Mesendoderm (in vitro differentiated cells): ENCODE measurements at regions not wholly inside any gene's neighbourhood (a gene's known extent, or its start where the extent isn't known, plus 50 kb on each side); places are given as distances from the start of the nearest gene placed in this dataset.

Experiments
- DNase-seq: peaks from one replicate; pipeline ENCODE4 v3.0.0; 2013
- H2AK5ac ChIP-seq: 2 replicates; pipeline ENCODE4 v1.6.1; 2013; ENCODE audit warnings: low read length, inconsistent platforms
- H2BK120ac ChIP-seq: 2 replicates; pipeline ENCODE4 v1.6.1; 2013; ENCODE audit warnings: low read depth, mild to moderate bottlenecking, low read length, moderate library complexity, mixed read lengths
- H2BK15ac ChIP-seq: replicated peaks from 2 replicates; pipeline ENCODE4 v1.6.1; 2013; ENCODE audit warnings: low read depth, mild to moderate bottlenecking, moderate library complexity
- H2BK5ac ChIP-seq: 2 replicates; pipeline ENCODE4 v1.6.1; 2013; ENCODE audit warnings: low read length, inconsistent platforms
- H3K18ac ChIP-seq: 2 replicates; pipeline ENCODE4 v1.6.1; 2013; ENCODE audit warnings: mild to moderate bottlenecking, low read length, mixed read lengths
- H3K23ac ChIP-seq: one replicate; pipeline ENCODE4 v1.6.1; 2013; ENCODE audit warnings: low read length
- H3K27ac ChIP-seq: 2 replicates; pipeline ENCODE4 v1.5.1; 2013; ENCODE audit warnings: low read depth, mild to moderate bottlenecking, inconsistent platforms, low read length, moderate library complexity
- H3K27me3 ChIP-seq: 2 replicates; pipeline ENCODE4 v1.6.1; 2013; ENCODE audit warnings: low read length, control low read depth, mild to moderate bottlenecking, inconsistent platforms; ENCODE audit not compliant: insufficient read depth, poor library complexity
- H3K36me3 ChIP-seq: 2 replicates; pipeline ENCODE4 v1.6.1; 2013; ENCODE audit warnings: low read length, inconsistent platforms; ENCODE audit not compliant: control insufficient read depth, insufficient read depth
- H3K4ac ChIP-seq: one replicate; pipeline ENCODE4 v1.6.1; 2013; ENCODE audit warnings: low read depth, mild to moderate bottlenecking, low read length, moderate library complexity
- H3K4me1 ChIP-seq: 2 replicates; pipeline ENCODE4 v1.6.1; 2013; ENCODE audit warnings: low read depth, low read length, inconsistent platforms; ENCODE audit not compliant: control insufficient read depth
- H3K4me2 ChIP-seq: 2 replicates; pipeline ENCODE4 v1.6.1; 2013; ENCODE audit warnings: low read length
- H3K4me3 ChIP-seq: 2 replicates; pipeline ENCODE4 v1.5.1; 2013; ENCODE audit warnings: mild to moderate bottlenecking, low read length
- H3K56ac ChIP-seq: one replicate; pipeline ENCODE4 v1.6.1; 2013; ENCODE audit warnings: low read length
- H3K79me1 ChIP-seq: 2 replicates; pipeline ENCODE4 v1.6.1; 2013; ENCODE audit warnings: low read length, inconsistent platforms
- H3K79me2 ChIP-seq: 2 replicates; pipeline ENCODE4 v1.6.1; 2013; ENCODE audit warnings: mild to moderate bottlenecking, low read length; ENCODE audit not compliant: control insufficient read depth, insufficient read depth
- H3K9ac ChIP-seq: 2 replicates; pipeline ENCODE4 v1.6.1; 2013; ENCODE audit warnings: low read length, inconsistent platforms
- H4K5ac ChIP-seq: one replicate; pipeline ENCODE4 v1.6.1; 2013; ENCODE audit warnings: low read length
- H4K8ac ChIP-seq: one replicate; pipeline ENCODE4 v1.6.1; 2013; ENCODE audit warnings: low read depth, mild to moderate bottlenecking, control low read depth, low read length, moderate library complexity
- WGBS: extraction: QIAGEN DNeasy Blood & Tissue Kit; methylation state at CpG from one replicate; pipeline ENCODE4 v1.1.7; 2013; ENCODE audit warnings: low lambda C conversion rate, missing lambda C conversion rate; ENCODE audit not compliant: insufficient coverage; ENCODE audit errors: extremely low coverage; 5-methylcytosine and 5-hydroxymethylcytosine counted together

DNA sequence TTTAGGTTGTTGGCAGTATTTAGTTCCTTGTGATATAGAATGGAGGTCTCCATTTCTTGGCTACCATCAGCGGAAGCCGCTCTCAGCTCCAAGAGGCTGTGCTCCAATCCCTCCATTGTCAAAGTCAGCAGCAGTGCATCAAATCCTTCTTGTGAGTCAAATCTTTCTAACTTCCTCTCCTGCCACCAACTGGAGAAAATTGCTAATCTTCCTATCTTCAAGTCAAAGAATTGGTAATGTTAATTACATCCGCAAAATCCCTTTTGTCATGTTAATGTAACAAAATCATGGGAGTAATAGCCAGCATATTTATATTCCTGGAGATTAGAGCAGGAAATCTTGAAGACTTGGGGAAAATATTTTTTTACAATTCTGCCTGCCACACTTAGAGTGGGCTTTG lies 436.4 kb upstream of the DYNLRB2 start:
- no CpG with 5 or more reads among the region's 3 CpGs for WGBS
- H3K27ac ChIP-seq: no peak overlapping the region
- H4K5ac ChIP-seq: no peak overlapping the region
- no peaks in the 10 kb centered on the region for H3K79me2 ChIP-seq
- no peak overlapping the region for H2AK5ac ChIP-seq
- no peaks in the 10 kb centered on the region for H3K79me1 ChIP-seq
- H2BK5ac ChIP-seq: no peak overlapping the region
- DNase-seq: peak; percentile 24
- no peak overlapping the region for H3K4me3 ChIP-seq
- H3K4ac ChIP-seq: no peak overlapping the region
- no peak overlapping the region for H2BK15ac ChIP-seq
- H3K9ac ChIP-seq: no peak overlapping the region
- no peak overlapping the region for H3K56ac ChIP-seq
- no peaks in the 10 kb centered on the region for H3K4me1 ChIP-seq
- H4K8ac ChIP-seq: no peak overlapping the region
- no peak overlapping the region for H3K4me2 ChIP-seq
- H3K18ac ChIP-seq: no peak overlapping the region
- no peaks in the 10 kb centered on the region for H3K36me3 ChIP-seq
- H3K27me3 ChIP-seq: no peaks in the 10 kb centered on the region
- H2BK120ac ChIP-seq: no peak overlapping the region
- H3K23ac ChIP-seq: no peak overlapping the region

DNA sequence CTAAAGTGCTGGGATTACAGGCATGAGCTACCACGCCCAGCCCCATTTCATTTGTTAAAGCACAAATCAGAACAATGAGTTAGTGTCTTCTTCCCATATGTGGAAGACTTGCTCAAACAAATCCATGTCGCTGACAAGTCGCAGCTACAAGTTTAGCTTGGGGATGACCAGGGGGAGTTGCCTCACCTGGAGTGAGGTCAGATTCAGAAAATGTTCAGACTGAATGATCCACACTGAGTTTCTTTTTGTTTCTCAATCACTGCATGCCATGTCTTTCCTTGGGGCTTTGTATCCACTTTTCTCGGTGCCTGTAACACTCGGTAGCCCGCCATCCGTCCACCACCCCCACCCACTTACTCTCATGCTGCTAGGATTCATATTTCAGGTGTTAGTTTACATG lies 437.3 kb upstream of the DYNLRB2 start:
- Histone ChIP-seq H3K27me3 (no peaks in the 10 kb centered on the region), H2BK120ac (no peak overlapping the region), H4K5ac (no peak overlapping the region), H3K18ac (no peak overlapping the region), H3K56ac (peak overlapping the region; percentile 20), H2BK5ac (no peak overlapping the region), H2AK5ac (no peak overlapping the region), H3K4ac (no peak overlapping the region), H3K4me2 (no peak overlapping the region), H3K79me2 (no peaks in the 10 kb centered on the region), H3K4me1 (no peaks in the 10 kb centered on the region), H3K27ac (no peak overlapping the region), H4K8ac (no peak overlapping the region), H3K4me3 (no peak overlapping the region), H3K9ac (no peak overlapping the region), H3K79me1 (no peaks in the 10 kb centered on the region), H3K23ac (no peak overlapping the region), H2BK15ac (no peak overlapping the region), H3K36me3 (no peaks in the 10 kb centered on the region)
- DNase-seq: no peak
- WGBS: no CpG with 5 or more reads among the region's 7 CpGs

DNA sequence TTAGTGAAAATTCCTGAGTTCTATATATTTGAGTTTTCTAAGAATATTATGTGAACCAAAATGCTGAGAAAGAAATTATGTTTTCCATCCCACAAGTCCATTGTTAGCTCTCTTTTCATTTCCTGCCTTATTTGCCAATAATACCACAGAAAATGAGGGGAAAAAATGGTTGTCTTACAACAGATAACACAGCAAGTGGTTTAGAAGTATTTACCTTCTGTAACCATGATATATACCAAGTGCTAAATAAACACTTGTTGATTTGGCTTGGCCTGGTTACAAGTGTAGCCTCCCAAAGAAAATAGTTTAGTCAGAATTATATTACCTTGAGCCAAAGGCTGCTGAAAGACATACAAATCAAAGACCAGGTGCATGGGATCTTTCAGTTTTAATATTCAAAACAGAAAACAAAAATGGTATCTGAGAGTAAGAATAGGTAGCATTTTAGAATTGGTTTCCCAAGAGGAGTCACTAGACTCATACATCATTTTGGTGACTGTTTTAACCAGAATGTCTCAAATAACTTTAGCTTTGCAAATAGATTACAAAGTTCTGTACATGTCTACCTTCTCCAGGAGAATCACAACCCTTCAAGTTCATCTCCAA lies 439.8 kb upstream of the DYNLRB2 start:
- no peak overlapping the region for H3K4me3 ChIP-seq
- no peak overlapping the region for H3K27ac ChIP-seq
- H2AK5ac ChIP-seq: no peak overlapping the region
- no peak overlapping the region for H3K4ac ChIP-seq
- no peak overlapping the region for H3K23ac ChIP-seq
- no peak overlapping the region for H3K56ac ChIP-seq
- no peak overlapping the region for H4K5ac ChIP-seq
- no peak overlapping the region for H2BK5ac ChIP-seq
- no peaks in the 10 kb centered on the region for H3K27me3 ChIP-seq
- H4K8ac ChIP-seq: no peak overlapping the region
- no peak overlapping the region for H3K9ac ChIP-seq
- H3K79me1 ChIP-seq: no peaks in the 10 kb centered on the region
- no peaks in the 10 kb centered on the region for H3K4me1 ChIP-seq
- H3K36me3 ChIP-seq: no peaks in the 10 kb centered on the region
- H3K79me2 ChIP-seq: no peaks in the 10 kb centered on the region
- no peak overlapping the region for H2BK120ac ChIP-seq
- no peak for DNase-seq
- no peak overlapping the region for H3K18ac ChIP-seq
- H2BK15ac ChIP-seq: no peak overlapping the region
- no peak overlapping the region for H3K4me2 ChIP-seq

DNA sequence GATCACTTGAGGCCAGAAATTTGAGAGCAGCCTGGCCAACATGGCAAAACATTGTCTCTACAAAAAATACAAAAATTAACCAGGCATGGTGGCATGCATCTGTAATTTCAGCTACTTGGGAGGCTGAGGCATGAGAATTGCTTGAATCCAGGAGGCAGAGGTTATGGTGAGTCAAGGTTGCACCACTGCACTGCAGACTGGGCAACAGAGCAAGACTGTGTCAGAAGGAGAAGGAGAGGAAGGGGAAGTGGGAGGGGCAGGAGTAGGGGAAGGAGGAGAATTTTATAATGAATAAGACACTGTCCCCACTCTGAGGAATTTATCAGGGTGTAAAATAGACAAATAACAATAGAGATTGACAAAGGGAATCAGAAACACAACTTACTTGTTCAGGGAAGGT lies 440.6 kb upstream of the DYNLRB2 start:
- no peak overlapping the region for H3K27ac ChIP-seq
- no peaks in the 10 kb centered on the region for H3K79me2 ChIP-seq
- H2BK15ac ChIP-seq: no peak overlapping the region
- no peak overlapping the region for H3K23ac ChIP-seq
- H3K4me3 ChIP-seq: no peak overlapping the region
- H2BK120ac ChIP-seq: no peak overlapping the region
- no peak overlapping the region for H2AK5ac ChIP-seq
- no peaks in the 10 kb centered on the region for H3K4me1 ChIP-seq
- H3K36me3 ChIP-seq: no peaks in the 10 kb centered on the region
- no peak overlapping the region for H2BK5ac ChIP-seq
- H4K5ac ChIP-seq: no peak overlapping the region
- no peak for DNase-seq
- no peak overlapping the region for H3K18ac ChIP-seq
- H3K56ac ChIP-seq: no peak overlapping the region
- no peak overlapping the region for H4K8ac ChIP-seq
- no peaks in the 10 kb centered on the region for H3K27me3 ChIP-seq
- H3K4ac ChIP-seq: no peak overlapping the region
- no peaks in the 10 kb centered on the region for H3K79me1 ChIP-seq
- no peak overlapping the region for H3K4me2 ChIP-seq
- H3K9ac ChIP-seq: no peak overlapping the region

DNA sequence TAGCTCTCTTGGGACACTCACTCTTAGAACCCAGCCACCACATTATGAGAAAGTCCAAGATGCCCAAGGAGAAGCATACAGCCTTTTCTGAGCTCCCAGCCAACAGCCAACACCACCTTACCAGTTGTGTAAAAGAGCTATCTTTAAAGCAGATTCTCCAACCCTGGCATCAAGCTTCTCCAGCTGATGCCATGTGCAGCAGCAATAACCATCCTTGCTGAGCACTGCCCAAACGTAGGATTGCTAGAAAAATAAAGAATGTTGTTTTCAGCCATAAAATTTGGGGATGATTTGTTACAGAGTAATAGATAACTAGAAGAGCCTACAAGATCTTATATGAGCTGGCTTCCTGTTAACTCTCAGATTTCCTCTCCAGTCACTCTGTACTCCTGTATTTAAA lies 443.7 kb upstream of the DYNLRB2 start:
- Histone ChIP-seq H3K18ac (no peak overlapping the region), H3K4me3 (no peak overlapping the region), H3K36me3 (no peaks in the 10 kb centered on the region), H3K4me1 (no peaks in the 10 kb centered on the region), H2BK120ac (no peak overlapping the region), H3K79me1 (no peaks in the 10 kb centered on the region), H3K27me3 (no peaks in the 10 kb centered on the region), H3K79me2 (no peaks in the 10 kb centered on the region), H4K8ac (no peak overlapping the region), H3K4me2 (no peak overlapping the region), H3K23ac (no peak overlapping the region), H3K4ac (no peak overlapping the region), H3K27ac (no peak overlapping the region), H2AK5ac (no peak overlapping the region), H3K9ac (no peak overlapping the region), H3K56ac (no peak overlapping the region), H4K5ac (no peak overlapping the region), H2BK5ac (no peak overlapping the region), H2BK15ac (no peak overlapping the region)
- no peak for DNase-seq
- WGBS: no CpG with 5 or more reads among the region's 1 CpG

DNA sequence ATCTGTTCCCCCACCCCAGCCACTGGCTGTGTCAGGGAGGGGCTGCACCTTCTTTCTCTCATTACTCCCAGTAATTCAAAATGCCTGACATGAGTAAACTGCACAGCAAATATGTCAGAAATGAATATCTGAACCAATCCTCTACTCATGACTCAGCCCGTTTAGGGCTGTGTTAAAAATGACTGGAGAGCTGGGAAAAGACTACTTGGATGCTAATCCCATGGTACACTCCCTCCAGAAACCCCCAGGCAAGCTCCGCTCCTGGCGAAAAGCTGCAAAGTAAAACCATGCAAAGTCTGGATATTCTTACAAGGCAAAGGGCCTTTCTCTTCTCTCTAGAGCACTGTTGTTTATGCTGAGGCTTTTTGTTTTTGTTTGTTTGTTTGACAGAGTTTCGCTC lies 448.1 kb upstream of the DYNLRB2 start:
- Histone ChIP-seq H3K27ac (no peak overlapping the region), H3K4me3 (no peak overlapping the region), H3K4me1 (no peaks in the 10 kb centered on the region), H3K27me3 (no peaks in the 10 kb centered on the region), H2BK5ac (no peak overlapping the region), H3K36me3 (no peaks in the 10 kb centered on the region), H4K5ac (no peak overlapping the region), H3K23ac (no peak overlapping the region), H2BK120ac (no peak overlapping the region), H2AK5ac (no peak overlapping the region), H4K8ac (no peak overlapping the region), H3K79me2 (no peaks in the 10 kb centered on the region), H3K56ac (no peak overlapping the region), H3K4me2 (no peak overlapping the region), H2BK15ac (no peak overlapping the region), H3K18ac (peak overlapping the region; percentile 60), H3K4ac (no peak overlapping the region), H3K79me1 (no peaks in the 10 kb centered on the region), H3K9ac (no peak overlapping the region)
- no CpG with 5 or more reads among the region's 4 CpGs for WGBS
- no peak for DNase-seq
